ENCODE measurements at regions not wholly inside any gene's neighbourhood (a gene's known extent, or its start where the extent isn't known, plus 50 kb on each side); places are given as distances from the start of the nearest gene placed in this dataset.

DNA sequence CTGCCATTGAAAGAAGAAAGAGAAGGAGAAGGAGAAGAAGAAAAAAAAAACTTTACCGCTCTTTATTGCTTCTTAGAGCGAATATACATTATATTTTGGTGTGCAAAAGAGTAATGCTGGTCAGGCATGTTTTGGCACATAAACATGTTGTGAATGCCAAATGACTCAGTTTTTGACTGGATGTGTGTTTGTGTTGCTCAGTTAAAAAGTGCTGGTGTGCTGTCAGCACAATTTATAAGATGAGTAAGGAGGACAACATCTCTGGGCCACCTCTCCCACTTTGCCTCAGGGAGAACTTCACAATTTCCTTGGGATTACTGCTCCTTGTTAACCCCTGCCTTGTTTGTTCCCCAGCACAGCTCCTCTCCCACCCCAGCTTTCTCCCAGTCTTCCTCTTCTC lies 584.8 kb downstream of the ETNK1 start:
- TF ChIP-seq POLR2AphosphoS5 (IDR thresholded peaks at IDR 0.05; ENCODE audit: low read depth, low read length) (no peak), TAF1 (IDR thresholded peaks at IDR 0.05; ENCODE audit: borderline replicate concordance, low read depth, low read length) (no peak), POLR2A (IDR thresholded peaks at IDR 0.05; ENCODE audit: low read depth, low read length) (no peak)
